Right cardiac atrium (tissue), 5 donors: ENCODE measurements at regions not wholly inside any gene's neighbourhood (a gene's known extent, or its start where the extent isn't known, plus 50 kb on each side); places are given as distances from the start of the nearest gene placed in this dataset.

ENCODE experiments used
- ATAC-seq, 2 donors: fragments of 200-7000 bp; cut with Tn5 transposase; one replicate each; pipeline versions ENCODE4 v1.8.0 to v1.9.1; 2020; ENCODE audit warnings: moderate library complexity in 2 of 2, mild to moderate bottlenecking in 1 of 2
- DNase-seq, 3 donors: peaks; one replicate each; pipeline ENCODE4 v3.0.0-alpha.2; 2020
- H3K27ac ChIP-seq: one replicate; pipeline ENCODE4 v1.5.1; 2013; ENCODE audit warnings: mild to moderate bottlenecking, low read length, control low read depth, moderate library complexity
- H3K27me3 ChIP-seq: one replicate; pipeline ENCODE4 v1.6.1; 2013; ENCODE audit not compliant: control insufficient read depth, insufficient read depth
- H3K4me1 ChIP-seq: one replicate; pipeline ENCODE4 v1.6.1; 2013; ENCODE audit warnings: low read length; ENCODE audit not compliant: control insufficient read depth, insufficient read depth
- H3K4me3 ChIP-seq: one replicate; pipeline ENCODE4 v1.5.1; 2013; ENCODE audit warnings: low read length, control low read depth
- H3K9me3 ChIP-seq: one replicate; pipeline ENCODE4 v1.6.1; 2013; ENCODE audit warnings: low read length; ENCODE audit not compliant: control insufficient read depth
- WGBS: extraction: QIAGEN DNeasy Blood & Tissue Kit; methylation state at CpG from one replicate; pipeline ENCODE4 v1.1.7; 2013; 5-methylcytosine and 5-hydroxymethylcytosine counted together
- intact Hi-C, 4 donors: fragments of 100-400 bp; cut with DNase I; formaldehyde crosslinking; loops; one replicate each; pipeline versions ENCODE4 v1.11.0 to v1.14.0; 2022 to 2023
- donor health status: healthy with polysubstance abuse.
- donor health status: DM: no; HTN: yes; CAD: no.
- donor health status: DM: no; HTN: no; CAD: no.
- donor health status: DM: no; HTN: yes; CAD: no; lungs with severe emphysema.
- donor health status: DM: yes; HTN: yes; CAD: no.

- H3K4me3 ChIP-seq: no peak overlapping the region
- DNase-seq: no peak
- ATAC-seq: no peak
- WGBS: 87% methylated on average over 6 of the region's 6 CpGs
- no peaks in the 10 kb centered on the region for H3K9me3 ChIP-seq
- peaks cover 6% of the 10 kb centered on the region for H3K4me1 ChIP-seq
- H3K27ac ChIP-seq: no peak overlapping the region
- intact Hi-C loops: no loop called here
- no peaks in the 10 kb centered on the region for H3K27me3 ChIP-seq
Measured at GRCh38 chr10:113986316-113986715, 57.4 kb upstream of the ADRB1 start.

GRCh38 chr10:113987156-113987555 lies 56.5 kb upstream of the ADRB1 start:
- H3K27me3 ChIP-seq: no peaks in the 10 kb centered on the region
- H3K4me1 ChIP-seq: peaks cover 6% of the 10 kb centered on the region
- DNase-seq: no peak
- WGBS: 96% methylated on average over 3 of the region's 3 CpGs
- intact Hi-C loops: no loop called here
- H3K27ac ChIP-seq: no peak overlapping the region
- no peak overlapping the region for H3K4me3 ChIP-seq
- no peak for ATAC-seq
- H3K9me3 ChIP-seq: no peaks in the 10 kb centered on the region

- H3K4me3 ChIP-seq: no peak overlapping the region
- peak in 1 of 3 donors; percentile 67 for DNase-seq
- no peak overlapping the region for H3K27ac ChIP-seq
- H3K27me3 ChIP-seq: no peaks in the 10 kb centered on the region
- intact Hi-C loops: no loop called here
- peaks cover 8% of the 10 kb centered on the region for H3K4me1 ChIP-seq
- ATAC-seq: no peak
- 83% methylated on average over 2 of the region's 2 CpGs for WGBS
- H3K9me3 ChIP-seq: no peaks in the 10 kb centered on the region
Measured at GRCh38 chr10:113987805-113988204, 55.9 kb upstream of the ADRB1 start.

GRCh38 chr10:113988535-113988934 lies 55.1 kb upstream of the ADRB1 start:
- H3K27me3 ChIP-seq: no peaks in the 10 kb centered on the region
- intact Hi-C loops: no loop called here
- no peaks in the 10 kb centered on the region for H3K9me3 ChIP-seq
- peaks cover 2% of the 10 kb centered on the region for H3K4me1 ChIP-seq
- no peak overlapping the region for H3K27ac ChIP-seq
- H3K4me3 ChIP-seq: no peak overlapping the region
- 94% methylated on average over 3 of the region's 3 CpGs for WGBS
- ATAC-seq (no peak), DNase-seq (no peak)

GRCh38 chr10:113991091-113991860 lies 52.4 kb upstream of the ADRB1 start:
- DNase-seq (no peak), ATAC-seq (no peak)
- Histone ChIP-seq H3K4me3 (no peak overlapping the region), H3K4me1 (peaks cover 2% of the 10 kb centered on the region), H3K27me3 (no peaks in the 10 kb centered on the region), H3K9me3 (no peaks in the 10 kb centered on the region), H3K27ac (no peak overlapping the region)
- intact Hi-C loops: no loop called here
- 96% methylated on average over 11 of the region's 11 CpGs for WGBS

- no peak overlapping the region for H3K4me3 ChIP-seq
- H3K27ac ChIP-seq: no peak overlapping the region
- no peaks in the 10 kb centered on the region for H3K27me3 ChIP-seq
- intact Hi-C loops: no loop called here
- WGBS: 57% methylated on average over 9 of the region's 9 CpGs
- peak; percentile 65 to 75 (median 73) for DNase-seq
- H3K9me3 ChIP-seq: no peaks in the 10 kb centered on the region
- ATAC-seq: peak; percentile 63 to 79
- H3K4me1 ChIP-seq: peaks cover 5% of the 10 kb centered on the region
Measured at GRCh38 chr10:113992471-113993011, 51.1 kb upstream of the ADRB1 start.

- WGBS: 30% methylated on average over 3 of the region's 3 CpGs
Measured at GRCh38 chr10:113993489-113993991, 50.1 kb upstream of the ADRB1 start.

More at GRCh38 chr10:113993489-113993991, 50.1 kb upstream of the ADRB1 start:
- ATAC-seq (peak; percentile 85 to 89), DNase-seq (peak; percentile 74 to 85 (median 81))
- Histone ChIP-seq H3K9me3 (no peaks in the 10 kb centered on the region), H3K27me3 (no peaks in the 10 kb centered on the region), H3K27ac (peak overlapping the region; percentile 0), H3K4me3 (no peak overlapping the region), H3K4me1 (peaks cover 5% of the 10 kb centered on the region)
- intact Hi-C loops: no loop called here
